ENCODE measurements at regions not wholly inside any gene's neighbourhood (a gene's known extent, or its start where the extent isn't known, plus 50 kb on each side); places are given as distances from the start of the nearest gene placed in this dataset.
"Not testable (repeated sequence)": the region's sequence is repeated elsewhere in the genome, so short reads cannot be mapped to it uniquely, and the experiment has no call there.

DNA sequence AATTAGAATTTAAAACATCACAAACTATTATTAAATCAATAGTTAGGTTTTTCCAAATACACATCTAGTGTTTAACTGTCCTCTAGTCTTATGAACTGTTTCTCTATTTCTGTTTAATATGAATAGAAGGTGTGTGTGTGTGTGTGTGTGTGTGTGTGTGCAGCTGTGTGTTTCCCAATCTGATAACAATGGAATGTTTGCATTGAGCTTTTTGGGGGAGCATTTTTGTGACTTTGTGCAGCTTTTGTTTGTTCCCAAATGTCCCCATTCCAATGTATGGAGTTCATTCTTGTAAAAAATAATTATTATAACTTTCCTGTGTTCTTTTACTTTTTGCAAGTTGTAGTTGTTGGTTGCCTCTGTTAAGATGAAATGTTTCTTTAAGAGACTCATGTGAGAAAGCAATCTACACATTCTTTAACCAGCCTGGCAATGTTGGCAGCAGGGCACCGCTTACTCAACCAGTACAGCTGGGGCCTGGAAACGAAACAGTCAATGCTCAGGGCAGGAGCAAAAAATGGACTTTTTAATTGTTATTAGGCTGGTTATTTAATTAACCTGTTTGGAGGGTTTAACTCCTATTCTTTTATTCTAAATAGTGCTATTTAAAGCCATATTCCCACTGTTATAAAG lies 354.3 kb downstream of the SRGAP2C start:
- Histone ChIP-seq H2AFZ (ENCODE audit: control insufficient read depth, low read length) (no peak overlapping the region), H3K9me1 (ENCODE audit: control insufficient read depth, extremely low read depth, insufficient read depth, low read length) (no peaks in the 10 kb centered on the region), H3K27ac (ENCODE audit: control insufficient read depth, insufficient read depth, low read length) (no peak overlapping the region), H3K4me2 (ENCODE audit: control insufficient read depth, extremely low read depth, insufficient read depth, low read depth, low read length) (no peak overlapping the region), H3K9me3 (ENCODE audit: control insufficient read depth, low read depth, low read length) (no peaks in the 10 kb centered on the region), H3K27me3 (ENCODE audit: control insufficient read depth, extremely low read depth, insufficient read depth, low read length) (no peaks in the 10 kb centered on the region), H3K4me1 (ENCODE audit: control insufficient read depth, extremely low read depth, insufficient read depth, low read length) (no peaks in the 10 kb centered on the region), H3K79me2 (ENCODE audit: control insufficient read depth, insufficient read depth, low read length) (no peaks in the 10 kb centered on the region), H3K9ac (ENCODE audit: control insufficient read depth, extremely low read depth, insufficient read depth, low read length) (no peak overlapping the region), H3K4me3 (ENCODE audit: control insufficient read depth in 2 of 3, extremely low read depth in 1 of 3, insufficient read depth in 2 of 3, low read depth in 1 of 3, low read length in 3 of 3) (no peak overlapping the region), H3K36me3 (ENCODE audit: control insufficient read depth in 2 of 2, extremely low read depth in 1 of 2, insufficient read depth in 2 of 2, low read length in 2 of 2) (no peaks in the 10 kb centered on the region), H4K20me1 (ENCODE audit: control insufficient read depth, extremely low read depth, insufficient read depth, low read length) (no peaks in the 10 kb centered on the region)
- DNase-seq (ENCODE audit: low read depth, low spot score) = no peak
- no peak for FAIRE-seq
- dilution Hi-C loops (cut with MboI; ENCODE audit: extremely low pct_ligation_motif_present, low sequenced_read_pairs) = no loop called here
- TF ChIP-seq, protein P1, sequence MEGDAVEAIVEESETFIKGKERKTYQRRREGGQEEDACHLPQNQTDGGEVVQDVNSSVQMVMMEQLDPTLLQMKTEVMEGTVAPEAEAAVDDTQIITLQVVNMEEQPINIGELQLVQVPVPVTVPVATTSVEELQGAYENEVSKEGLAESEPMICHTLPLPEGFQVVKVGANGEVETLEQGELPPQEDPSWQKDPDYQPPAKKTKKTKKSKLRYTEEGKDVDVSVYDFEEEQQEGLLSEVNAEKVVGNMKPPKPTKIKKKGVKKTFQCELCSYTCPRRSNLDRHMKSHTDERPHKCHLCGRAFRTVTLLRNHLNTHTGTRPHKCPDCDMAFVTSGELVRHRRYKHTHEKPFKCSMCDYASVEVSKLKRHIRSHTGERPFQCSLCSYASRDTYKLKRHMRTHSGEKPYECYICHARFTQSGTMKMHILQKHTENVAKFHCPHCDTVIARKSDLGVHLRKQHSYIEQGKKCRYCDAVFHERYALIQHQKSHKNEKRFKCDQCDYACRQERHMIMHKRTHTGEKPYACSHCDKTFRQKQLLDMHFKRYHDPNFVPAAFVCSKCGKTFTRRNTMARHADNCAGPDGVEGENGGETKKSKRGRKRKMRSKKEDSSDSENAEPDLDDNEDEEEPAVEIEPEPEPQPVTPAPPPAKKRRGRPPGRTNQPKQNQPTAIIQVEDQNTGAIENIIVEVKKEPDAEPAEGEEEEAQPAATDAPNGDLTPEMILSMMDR (optimal IDR thresholded peaks at IDR 0.05 in 1 of 3, IDR thresholded peaks at IDR 0.05 in 1 of 3, conservative IDR thresholded peaks at IDR 0.05 in 1 of 3; ENCODE audit: extremely low read depth in 1 of 3, insufficient read depth in 2 of 3, low read length in 3 of 3) = no peak
- no peak for TF ChIP-seq EZH2 (IDR thresholded peaks at IDR 0.05; ENCODE audit: low read length)

DNA sequence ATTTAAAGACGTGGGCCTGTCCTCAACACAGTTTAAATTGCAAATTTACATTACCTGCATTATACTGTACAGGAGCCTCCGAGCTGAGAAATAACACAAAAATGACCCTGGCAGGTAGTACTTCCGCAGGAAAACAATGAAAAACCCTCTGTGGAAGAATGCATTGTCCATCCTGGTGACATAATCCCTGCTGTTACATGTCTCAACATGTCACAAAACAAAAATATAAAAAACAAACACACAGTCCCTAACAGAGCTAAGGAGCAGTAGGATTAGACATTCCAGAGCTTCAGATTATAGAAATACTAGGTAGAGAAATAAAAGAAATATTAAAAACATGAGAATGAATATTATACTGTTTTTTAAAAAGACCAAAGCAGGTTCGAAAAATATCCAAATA lies 359.2 kb downstream of the SRGAP2C start:
- H3K27ac ChIP-seq (ENCODE audit: control insufficient read depth, insufficient read depth, low read length); H3K79me2 ChIP-seq (ENCODE audit: control insufficient read depth, insufficient read depth, low read length); H3K9ac ChIP-seq (ENCODE audit: control insufficient read depth, extremely low read depth, insufficient read depth, low read length); H3K36me3 ChIP-seq (ENCODE audit: control insufficient read depth in 2 of 2, extremely low read depth in 1 of 2, insufficient read depth in 2 of 2, low read length in 2 of 2); H3K4me3 ChIP-seq (ENCODE audit: control insufficient read depth in 2 of 3, extremely low read depth in 1 of 3, insufficient read depth in 2 of 3, low read depth in 1 of 3, low read length in 3 of 3); H3K9me3 ChIP-seq (ENCODE audit: control insufficient read depth, low read depth, low read length); H3K27me3 ChIP-seq (ENCODE audit: control insufficient read depth, extremely low read depth, insufficient read depth, low read length); dilution Hi-C loops (cut with MboI; ENCODE audit: extremely low pct_ligation_motif_present, low sequenced_read_pairs); H2AFZ ChIP-seq (ENCODE audit: control insufficient read depth, low read length); DNase-seq (ENCODE audit: low read depth, low spot score); H3K4me2 ChIP-seq (ENCODE audit: control insufficient read depth, extremely low read depth, insufficient read depth, low read depth, low read length); FAIRE-seq; H4K20me1 ChIP-seq (ENCODE audit: control insufficient read depth, extremely low read depth, insufficient read depth, low read length); H3K9me1 ChIP-seq (ENCODE audit: control insufficient read depth, extremely low read depth, insufficient read depth, low read length); H3K4me1 ChIP-seq (ENCODE audit: control insufficient read depth, extremely low read depth, insufficient read depth, low read length): not testable (repeated sequence)

- FAIRE-seq = no peak
- Histone ChIP-seq H3K4me3 (ENCODE audit: control insufficient read depth in 2 of 3, extremely low read depth in 1 of 3, insufficient read depth in 2 of 3, low read depth in 1 of 3, low read length in 3 of 3) (no peak overlapping the region), H3K27me3 (ENCODE audit: control insufficient read depth, extremely low read depth, insufficient read depth, low read length) (no peaks in the 10 kb centered on the region), H3K79me2 (ENCODE audit: control insufficient read depth, insufficient read depth, low read length) (no peaks in the 10 kb centered on the region), H3K36me3 (ENCODE audit: control insufficient read depth in 2 of 2, extremely low read depth in 1 of 2, insufficient read depth in 2 of 2, low read length in 2 of 2) (no peaks in the 10 kb centered on the region), H3K27ac (ENCODE audit: control insufficient read depth, insufficient read depth, low read length) (no peak overlapping the region), H2AFZ (ENCODE audit: control insufficient read depth, low read length) (no peak overlapping the region), H3K9me1 (ENCODE audit: control insufficient read depth, extremely low read depth, insufficient read depth, low read length) (no peaks in the 10 kb centered on the region), H4K20me1 (ENCODE audit: control insufficient read depth, extremely low read depth, insufficient read depth, low read length) (no peaks in the 10 kb centered on the region), H3K4me1 (ENCODE audit: control insufficient read depth, extremely low read depth, insufficient read depth, low read length) (no peaks in the 10 kb centered on the region), H3K9me3 (ENCODE audit: control insufficient read depth, low read depth, low read length) (no peaks in the 10 kb centered on the region), H3K4me2 (ENCODE audit: control insufficient read depth, extremely low read depth, insufficient read depth, low read depth, low read length) (no peak overlapping the region), H3K9ac (ENCODE audit: control insufficient read depth, extremely low read depth, insufficient read depth, low read length) (no peak overlapping the region)
- dilution Hi-C loops (cut with MboI; ENCODE audit: extremely low pct_ligation_motif_present, low sequenced_read_pairs) = no loop called here
- DNase-seq (ENCODE audit: low read depth, low spot score) = no peak
- TF ChIP-seq, protein P1 (optimal IDR thresholded peaks at IDR 0.05 in 1 of 3, IDR thresholded peaks at IDR 0.05 in 1 of 3, conservative IDR thresholded peaks at IDR 0.05 in 1 of 3; ENCODE audit: extremely low read depth in 1 of 3, insufficient read depth in 2 of 3, low read length in 3 of 3) = no peak
- TF ChIP-seq EZH2 (IDR thresholded peaks at IDR 0.05; ENCODE audit: low read length) = no peak
Observed at GRCh38 chr1:121544500-121544899, 359.7 kb downstream of the SRGAP2C start.

- FAIRE-seq; dilution Hi-C loops (cut with MboI; ENCODE audit: extremely low pct_ligation_motif_present, low sequenced_read_pairs); H3K36me3 ChIP-seq (ENCODE audit: control insufficient read depth in 2 of 2, extremely low read depth in 1 of 2, insufficient read depth in 2 of 2, low read length in 2 of 2); H4K20me1 ChIP-seq (ENCODE audit: control insufficient read depth, extremely low read depth, insufficient read depth, low read length); H3K9ac ChIP-seq (ENCODE audit: control insufficient read depth, extremely low read depth, insufficient read depth, low read length); H3K4me3 ChIP-seq (ENCODE audit: control insufficient read depth in 2 of 3, extremely low read depth in 1 of 3, insufficient read depth in 2 of 3, low read depth in 1 of 3, low read length in 3 of 3); H3K4me1 ChIP-seq (ENCODE audit: control insufficient read depth, extremely low read depth, insufficient read depth, low read length); H3K9me1 ChIP-seq (ENCODE audit: control insufficient read depth, extremely low read depth, insufficient read depth, low read length); H3K9me3 ChIP-seq (ENCODE audit: control insufficient read depth, low read depth, low read length); H3K27me3 ChIP-seq (ENCODE audit: control insufficient read depth, extremely low read depth, insufficient read depth, low read length); H3K27ac ChIP-seq (ENCODE audit: control insufficient read depth, insufficient read depth, low read length); H2AFZ ChIP-seq (ENCODE audit: control insufficient read depth, low read length); H3K79me2 ChIP-seq (ENCODE audit: control insufficient read depth, insufficient read depth, low read length); DNase-seq (ENCODE audit: low read depth, low spot score); H3K4me2 ChIP-seq (ENCODE audit: control insufficient read depth, extremely low read depth, insufficient read depth, low read depth, low read length): not testable (repeated sequence)
Observed at GRCh38 chr1:121545899-121546298, 361.1 kb downstream of the SRGAP2C start.
